Mammary epithelial cell (primary cell): ENCODE measurements at regions not wholly inside any gene's neighbourhood (a gene's known extent, or its start where the extent isn't known, plus 50 kb on each side); places are given as distances from the start of the nearest gene placed in this dataset.

Source experiments
- CTCF ChIP-seq, 2 donors: IDR thresholded peaks in 1 of 2; conservative IDR thresholded peaks in 1 of 2; 2 replicates each; pipeline ENCODE4 v1.5.1; 2011 to 2012; ENCODE audit warnings: inconsistent platforms in 2 of 2, low read length in 2 of 2, mild to moderate bottlenecking in 2 of 2, control low read depth in 1 of 2, low read depth in 1 of 2; ENCODE audit not compliant: insufficient read depth in 1 of 2; ENCODE audit errors: extremely low read depth in 1 of 2
- EZH2 ChIP-seq: IDR thresholded peaks from 2 replicates; pipeline ENCODE4 v1.6.1; 2012; ENCODE audit warnings: low read length, inconsistent platforms, borderline replicate concordance

DNA sequence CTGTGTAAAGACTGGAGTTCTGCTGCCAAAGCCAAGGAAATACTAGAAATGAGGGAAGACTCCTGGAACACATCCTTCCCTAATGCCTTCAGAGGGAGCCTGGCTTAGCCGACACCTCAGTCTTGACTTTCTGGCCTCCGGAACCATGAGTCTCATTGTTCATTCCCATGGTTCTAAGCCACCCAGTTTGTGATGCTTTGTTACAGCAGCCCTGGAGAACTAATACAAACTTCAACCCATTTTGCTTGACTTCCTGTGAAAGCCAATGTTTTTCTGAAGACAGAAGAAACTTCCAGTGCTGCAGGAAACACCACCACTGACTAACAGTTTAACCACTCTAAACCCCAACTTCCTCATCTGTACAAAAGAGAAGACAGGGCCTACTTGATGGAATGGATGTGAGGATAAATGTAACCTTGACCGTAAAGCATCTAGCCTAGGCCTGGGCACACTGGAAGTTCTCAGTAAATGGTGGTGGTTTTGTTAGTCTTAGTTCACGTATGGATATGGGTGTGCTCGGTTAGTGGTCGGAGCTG, 85.9 kb upstream of the RFX8 start:
- TF ChIP-seq EZH2 (no peak), CTCF (conservative IDR thresholded peaks at IDR 0.05 in 1 of 2, IDR thresholded peaks at IDR 0.05 in 1 of 2; ENCODE audit: extremely low read depth in 1 of 2, insufficient read depth in 1 of 2, low read depth in 1 of 2, low read length in 2 of 2) (no peak)
